ENCODE measurements at regions not wholly inside any gene's neighbourhood (a gene's known extent, or its start where the extent isn't known, plus 50 kb on each side); places are given as distances from the start of the nearest gene placed in this dataset.

GRCh38 chrX:7261672-7262332, 113.8 kb upstream of the PUDP start:
- no peak overlapping the region for H3K4me3 ChIP-seq (ENCODE audit: low read depth, low read length)
- H3K27ac ChIP-seq = no peak overlapping the region
- no peaks in the 10 kb centered on the region for H3K27me3 ChIP-seq (ENCODE audit: insufficient read depth, low read depth, severe bottlenecking)
- peaks cover 3% of the 10 kb centered on the region for H3K9me3 ChIP-seq (ENCODE audit: severe bottlenecking)
- TF ChIP-seq CTCF (IDR thresholded peaks at IDR 0.05; ENCODE audit: low read depth, low read length) = no peak
- no peaks in the 10 kb centered on the region for H3K36me3 ChIP-seq
- DNase-seq = no peak

GRCh38 chrX:7254144-7254543, 106.2 kb upstream of the PUDP start:
- peaks cover 3% of the 10 kb centered on the region; the same call in 1 of the 2 replicates for H3K36me3 ChIP-seq
- no peaks in the 10 kb centered on the region for H3K9me3 ChIP-seq (ENCODE audit: severe bottlenecking)
- no peaks in the 10 kb centered on the region for H3K27me3 ChIP-seq (ENCODE audit: insufficient read depth, low read depth, severe bottlenecking)
- no peak for TF ChIP-seq CTCF (IDR thresholded peaks at IDR 0.05; ENCODE audit: low read depth, low read length)
- DNase-seq = no peak
- no peak overlapping the region for H3K27ac ChIP-seq
- H3K4me3 ChIP-seq (ENCODE audit: low read depth, low read length) = no peak overlapping the region

GRCh38 chrX:7253565-7253964, 105.6 kb upstream of the PUDP start:
- Histone ChIP-seq H3K4me3 (ENCODE audit: low read depth, low read length) (no peak overlapping the region), H3K9me3 (ENCODE audit: severe bottlenecking) (no peaks in the 10 kb centered on the region), H3K27me3 (ENCODE audit: insufficient read depth, low read depth, severe bottlenecking) (no peaks in the 10 kb centered on the region), H3K36me3 (peaks cover 3% of the 10 kb centered on the region; the same call in 1 of the 2 replicates), H3K27ac (no peak overlapping the region)
- TF ChIP-seq CTCF (IDR thresholded peaks at IDR 0.05; ENCODE audit: low read depth, low read length) = no peak
- DNase-seq = no peak

GRCh38 chrX:7252013-7252610, 104.2 kb upstream of the PUDP start:
- no peaks in the 10 kb centered on the region for H3K27me3 ChIP-seq (ENCODE audit: insufficient read depth, low read depth, severe bottlenecking)
- no peak overlapping the region for H3K27ac ChIP-seq
- DNase-seq = no peak
- peaks cover 3% of the 10 kb centered on the region; the same call in 1 of the 2 replicates for H3K36me3 ChIP-seq
- TF ChIP-seq CTCF (IDR thresholded peaks at IDR 0.05; ENCODE audit: low read depth, low read length) = no peak
- no peak overlapping the region for H3K4me3 ChIP-seq (ENCODE audit: low read depth, low read length)
- no peaks in the 10 kb centered on the region for H3K9me3 ChIP-seq (ENCODE audit: severe bottlenecking)

- TF ChIP-seq CTCF (IDR thresholded peaks at IDR 0.05; ENCODE audit: low read depth, low read length) = no peak
- H3K9me3 ChIP-seq (ENCODE audit: severe bottlenecking) = no peaks in the 10 kb centered on the region
- DNase-seq = no peak
- H3K36me3 ChIP-seq = no peaks in the 10 kb centered on the region
- no peaks in the 10 kb centered on the region for H3K27me3 ChIP-seq (ENCODE audit: insufficient read depth, low read depth, severe bottlenecking)
- H3K4me3 ChIP-seq (ENCODE audit: low read depth, low read length) = no peak overlapping the region
- no peak overlapping the region for H3K27ac ChIP-seq
These were observed 99.4 kb upstream of the PUDP start for GRCh38 chrX:7247346-7247745.

Data from WERI-Rb-1 (cell line).